Ishikawa (cell line): ENCODE measurements at regions not wholly inside any gene's neighbourhood (a gene's known extent, or its start where the extent isn't known, plus 50 kb on each side); places are given as distances from the start of the nearest gene placed in this dataset.

Experiments
- CEBPB ChIP-seq: IDR thresholded peaks from 2 replicates; pipeline ENCODE4 v1.6.1; 2012
- CREB1 ChIP-seq: IDR thresholded peaks from 2 replicates; pipeline ENCODE4 v1.6.1; 2012; ENCODE audit warnings: low read depth
- EGR1 ChIP-seq: IDR thresholded peaks from 2 replicates; pipeline ENCODE4 v1.6.1; 2012
- EP300 ChIP-seq: IDR thresholded peaks from 2 replicates; pipeline ENCODE4 v1.6.1; 2012; ENCODE audit warnings: borderline replicate concordance
- FOXM1 ChIP-seq: IDR thresholded peaks from 2 replicates; pipeline ENCODE4 v1.6.1; 2012; ENCODE audit warnings: low read depth, borderline replicate concordance
- NFIC ChIP-seq: IDR thresholded peaks from 2 replicates; pipeline ENCODE4 v1.6.1; 2012
- RAD21 ChIP-seq: IDR thresholded peaks from 2 replicates; pipeline ENCODE4 v1.6.1; 2012; ENCODE audit warnings: low read depth
- TAF1 ChIP-seq: IDR thresholded peaks from 2 replicates; pipeline ENCODE4 v1.6.1; 2012; ENCODE audit warnings: low read depth, mild to moderate bottlenecking
- TCF12 ChIP-seq: IDR thresholded peaks from 2 replicates; pipeline ENCODE4 v1.6.1; 2012; ENCODE audit warnings: low read depth
- TEAD4 ChIP-seq: IDR thresholded peaks from 2 replicates; pipeline ENCODE4 v1.6.1; 2012
- YY1 ChIP-seq: IDR thresholded peaks from 2 replicates; pipeline ENCODE4 v1.6.1; 2012; ENCODE audit warnings: low read depth
- ZBTB7A ChIP-seq: IDR thresholded peaks from 2 replicates; pipeline ENCODE4 v1.6.1; 2012; ENCODE audit warnings: low read depth
- TF ChIP-seq, protein P1 (sequence below): IDR thresholded peaks from 2 replicates; pipeline ENCODE4 v1.6.1; 2012; ENCODE audit warnings: low read depth, mild to moderate bottlenecking
- TF ChIP-seq, protein P2 (sequence below): IDR thresholded peaks from 2 replicates; pipeline ENCODE4 v1.6.1; 2012
- TF ChIP-seq, protein P3 (sequence below): IDR thresholded peaks from 2 replicates; pipeline ENCODE4 v1.6.1; 2012

DNA sequence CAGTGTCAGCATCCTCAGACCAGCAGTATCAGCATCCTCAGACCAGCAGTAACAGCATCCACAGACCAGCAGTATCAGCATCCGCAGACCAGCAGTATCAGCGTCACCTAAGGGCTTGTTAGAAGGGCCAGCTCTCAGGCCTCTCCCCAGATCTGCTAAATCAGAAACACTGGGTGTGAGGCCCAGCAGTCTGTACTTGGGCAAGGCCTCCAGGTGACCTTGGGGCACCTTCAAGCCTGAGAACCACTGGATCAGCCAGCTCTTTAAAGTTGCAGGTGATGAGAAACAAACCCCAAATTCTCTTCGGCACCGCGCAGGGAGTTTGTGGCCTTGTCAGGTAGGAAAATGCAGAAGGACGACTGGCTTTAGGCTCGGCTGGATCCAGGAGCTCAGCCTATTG, 290.5 kb upstream of the CDH4 start:
- no peak for TF ChIP-seq ZBTB7A
- no peak for TF ChIP-seq RAD21
- TF ChIP-seq, protein P1, sequence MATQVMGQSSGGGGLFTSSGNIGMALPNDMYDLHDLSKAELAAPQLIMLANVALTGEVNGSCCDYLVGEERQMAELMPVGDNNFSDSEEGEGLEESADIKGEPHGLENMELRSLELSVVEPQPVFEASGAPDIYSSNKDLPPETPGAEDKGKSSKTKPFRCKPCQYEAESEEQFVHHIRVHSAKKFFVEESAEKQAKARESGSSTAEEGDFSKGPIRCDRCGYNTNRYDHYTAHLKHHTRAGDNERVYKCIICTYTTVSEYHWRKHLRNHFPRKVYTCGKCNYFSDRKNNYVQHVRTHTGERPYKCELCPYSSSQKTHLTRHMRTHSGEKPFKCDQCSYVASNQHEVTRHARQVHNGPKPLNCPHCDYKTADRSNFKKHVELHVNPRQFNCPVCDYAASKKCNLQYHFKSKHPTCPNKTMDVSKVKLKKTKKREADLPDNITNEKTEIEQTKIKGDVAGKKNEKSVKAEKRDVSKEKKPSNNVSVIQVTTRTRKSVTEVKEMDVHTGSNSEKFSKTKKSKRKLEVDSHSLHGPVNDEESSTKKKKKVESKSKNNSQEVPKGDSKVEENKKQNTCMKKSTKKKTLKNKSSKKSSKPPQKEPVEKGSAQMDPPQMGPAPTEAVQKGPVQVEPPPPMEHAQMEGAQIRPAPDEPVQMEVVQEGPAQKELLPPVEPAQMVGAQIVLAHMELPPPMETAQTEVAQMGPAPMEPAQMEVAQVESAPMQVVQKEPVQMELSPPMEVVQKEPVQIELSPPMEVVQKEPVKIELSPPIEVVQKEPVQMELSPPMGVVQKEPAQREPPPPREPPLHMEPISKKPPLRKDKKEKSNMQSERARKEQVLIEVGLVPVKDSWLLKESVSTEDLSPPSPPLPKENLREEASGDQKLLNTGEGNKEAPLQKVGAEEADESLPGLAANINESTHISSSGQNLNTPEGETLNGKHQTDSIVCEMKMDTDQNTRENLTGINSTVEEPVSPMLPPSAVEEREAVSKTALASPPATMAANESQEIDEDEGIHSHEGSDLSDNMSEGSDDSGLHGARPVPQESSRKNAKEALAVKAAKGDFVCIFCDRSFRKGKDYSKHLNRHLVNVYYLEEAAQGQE, result no peak
- TF ChIP-seq, protein P2, sequence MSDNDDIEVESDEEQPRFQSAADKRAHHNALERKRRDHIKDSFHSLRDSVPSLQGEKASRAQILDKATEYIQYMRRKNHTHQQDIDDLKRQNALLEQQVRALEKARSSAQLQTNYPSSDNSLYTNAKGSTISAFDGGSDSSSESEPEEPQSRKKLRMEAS, result no peak
- no peak for TF ChIP-seq EGR1
- no peak for TF ChIP-seq FOXM1
- TF ChIP-seq TAF1, result no peak
- no peak for TF ChIP-seq TCF12

DNA sequence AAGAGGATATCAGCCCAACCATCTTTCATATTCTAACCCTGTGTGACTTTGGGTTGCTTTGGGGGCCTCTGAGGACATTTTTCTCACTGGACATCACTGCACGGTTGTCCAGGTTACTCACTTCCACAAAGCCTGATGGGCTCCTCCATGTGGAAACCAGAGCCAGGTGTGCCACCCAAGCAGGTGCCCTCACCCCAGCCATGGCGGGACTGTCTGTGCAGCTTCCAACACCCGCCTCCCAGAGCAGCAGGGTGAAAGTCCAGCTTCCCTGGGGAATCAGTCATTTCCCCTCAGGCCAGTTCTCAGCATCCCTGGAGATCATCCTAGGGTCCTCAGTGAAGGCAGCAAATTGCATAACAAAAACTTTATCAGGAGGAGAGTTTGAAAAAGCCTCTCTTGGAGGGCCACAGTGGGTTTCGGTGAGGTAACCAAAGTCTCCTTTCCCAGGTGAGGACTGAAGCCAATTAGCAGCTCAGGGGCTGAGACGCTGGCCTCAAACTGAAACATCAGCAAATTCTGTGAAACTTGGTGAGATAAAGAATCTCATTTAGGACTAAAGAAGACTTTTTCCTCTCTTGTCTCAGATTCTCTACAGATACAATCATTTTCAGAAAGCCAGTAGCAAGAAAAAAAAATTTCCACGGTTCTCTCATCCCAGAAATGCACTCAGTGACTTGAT, 289.6 kb upstream of the CDH4 start:
- TF ChIP-seq, protein P3, sequence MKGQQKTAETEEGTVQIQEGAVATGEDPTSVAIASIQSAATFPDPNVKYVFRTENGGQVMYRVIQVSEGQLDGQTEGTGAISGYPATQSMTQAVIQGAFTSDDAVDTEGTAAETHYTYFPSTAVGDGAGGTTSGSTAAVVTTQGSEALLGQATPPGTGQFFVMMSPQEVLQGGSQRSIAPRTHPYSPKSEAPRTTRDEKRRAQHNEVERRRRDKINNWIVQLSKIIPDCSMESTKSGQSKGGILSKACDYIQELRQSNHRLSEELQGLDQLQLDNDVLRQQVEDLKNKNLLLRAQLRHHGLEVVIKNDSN, result no peak
- TF ChIP-seq, protein P2, result no peak
- TF ChIP-seq EGR1, result no peak

DNA sequence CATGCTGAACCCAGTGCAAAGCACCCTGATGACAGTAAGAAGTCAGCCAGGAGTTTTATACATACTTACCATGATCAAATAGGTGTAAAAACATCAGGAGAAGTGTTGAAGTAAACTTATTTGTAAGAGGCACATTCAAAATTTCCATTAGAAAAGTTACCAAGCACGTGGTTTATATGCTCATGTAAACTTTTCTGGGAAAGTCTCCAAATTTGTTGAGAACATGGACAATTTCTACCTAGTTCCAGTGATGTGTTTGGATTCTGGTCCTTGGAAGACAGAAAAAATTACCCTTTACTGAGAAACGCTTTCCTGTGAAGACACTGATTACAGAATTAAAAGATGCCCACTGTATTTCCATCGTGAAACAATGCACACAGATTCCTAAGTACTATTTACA, 288.9 kb upstream of the CDH4 start:
- no peak for TF ChIP-seq TEAD4
- no peak for TF ChIP-seq RAD21
- TF ChIP-seq FOXM1, result no peak
- no peak for TF ChIP-seq TCF12
- no peak for TF ChIP-seq YY1
- no peak for TF ChIP-seq CEBPB

DNA sequence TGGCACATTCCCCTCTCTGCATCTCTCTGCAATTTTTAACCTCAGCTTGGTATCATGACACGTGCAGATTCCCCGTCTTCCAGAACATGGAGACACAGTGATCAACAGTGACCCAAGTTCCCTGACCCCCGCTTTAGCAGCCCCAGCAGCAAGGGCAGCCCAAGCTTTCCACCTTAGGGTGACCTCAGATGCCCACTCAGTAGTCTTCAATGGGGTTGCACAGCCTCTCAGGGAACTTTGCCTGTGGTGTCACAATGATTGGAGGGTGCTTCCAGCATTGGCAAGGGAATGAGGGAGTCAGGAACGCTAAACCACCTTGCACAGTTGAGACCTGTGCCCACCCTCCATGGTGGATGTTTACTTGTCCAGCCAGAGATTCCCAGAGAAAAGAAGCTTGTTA, 287.1 kb upstream of the CDH4 start:
- TF ChIP-seq NFIC, result no peak
- no peak for TF ChIP-seq YY1
- TF ChIP-seq CEBPB, result no peak
- TF ChIP-seq, protein P2, result no peak
- no peak for TF ChIP-seq EGR1
- no peak for TF ChIP-seq TEAD4
- no peak for TF ChIP-seq EP300
- no peak for TF ChIP-seq TCF12
- TF ChIP-seq ZBTB7A, result no peak
- TF ChIP-seq, protein P3, result no peak
- no peak for TF ChIP-seq TAF1
- no peak for TF ChIP-seq CREB1
- no peak for TF ChIP-seq FOXM1
- TF ChIP-seq, protein P1, result no peak
- TF ChIP-seq RAD21, result no peak

DNA sequence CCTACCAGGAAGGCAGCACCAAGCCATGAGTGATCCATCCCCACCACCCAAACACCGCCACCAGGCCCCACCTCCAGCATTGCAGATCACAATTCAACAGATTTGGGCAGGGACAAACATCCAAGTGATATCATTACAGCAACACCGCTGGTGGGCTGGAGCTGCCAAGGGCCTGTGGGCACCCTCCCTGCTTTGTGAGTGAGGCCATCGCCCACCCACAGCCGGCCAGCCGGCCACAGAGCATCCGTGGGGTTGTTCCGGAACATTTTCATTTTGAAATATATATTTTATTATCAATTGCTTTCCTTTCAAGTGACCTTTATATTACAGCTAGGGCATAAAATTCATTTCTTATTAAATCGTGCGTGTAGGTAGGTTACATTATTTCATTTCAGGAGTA, 286.0 kb upstream of the CDH4 start:
- TF ChIP-seq YY1 (no peak), FOXM1 (no peak), NFIC (no peak), EP300 (no peak), TEAD4 (no peak)

DNA sequence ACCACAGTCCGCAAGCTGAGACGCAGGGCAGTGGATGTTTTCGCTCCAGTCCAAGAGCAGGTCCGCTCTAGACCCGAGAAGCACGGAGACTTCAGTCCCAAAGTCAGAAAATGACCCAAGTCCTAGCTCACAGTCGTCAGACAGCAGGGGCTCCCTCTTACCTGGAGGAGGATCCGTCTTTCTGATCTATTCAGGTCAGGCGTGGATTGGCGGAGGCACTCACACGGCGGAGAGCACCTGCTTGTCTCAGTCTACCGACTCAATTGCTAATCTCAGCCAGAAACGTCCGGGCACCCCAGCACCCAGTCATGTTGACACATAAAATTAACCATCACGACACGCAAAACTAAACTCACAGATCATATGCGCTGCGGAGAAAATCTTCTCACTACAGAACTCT, 285.3 kb upstream of the CDH4 start:
- TF ChIP-seq, protein P1, result no peak
- TF ChIP-seq YY1, result no peak
- TF ChIP-seq ZBTB7A, result no peak
- no peak for TF ChIP-seq CEBPB
- TF ChIP-seq FOXM1, result no peak
- no peak for TF ChIP-seq NFIC
- no peak for TF ChIP-seq EP300
- TF ChIP-seq, protein P3, result no peak
- TF ChIP-seq RAD21, result no peak
- TF ChIP-seq, protein P2, result no peak
- TF ChIP-seq CREB1, result no peak
- TF ChIP-seq TCF12, result no peak
- no peak for TF ChIP-seq TEAD4
- TF ChIP-seq EGR1, result no peak
- no peak for TF ChIP-seq TAF1
